WTC11 (cell line): ENCODE measurements at regions not wholly inside any gene's neighbourhood (a gene's known extent, or its start where the extent isn't known, plus 50 kb on each side); places are given as distances from the start of the nearest gene placed in this dataset.

Source experiments
- ATAC-seq: fragments of 200-7000 bp; cut with Tn5 transposase; 2 replicates; pipeline ENCODE4 v1.10.0; 2021; ENCODE audit warnings: mild to moderate bottlenecking, moderate library complexity
- CTCF ChIA-PET: fragments of 300-600 bp; sonication (Branson Sonifier 250); formaldehyde crosslinking; loops from one replicate; lab custom pipeline; 2021; ENCODE audit warnings: antibody characterized with exemption; lab: Charles Lee
- POLR2A ChIA-PET: fragments of 350-600 bp; sonication (Branson Sonifier 250); formaldehyde crosslinking; loops from one replicate; lab custom pipeline; 2021; ENCODE audit warnings: antibody characterized with exemption; lab: Charles Lee
- DNase-seq: peaks from one replicate; pipeline ENCODE4 v3.0.0; 2021; ENCODE audit warnings: low spot score
- H3K27ac Mint-ChIP-seq: 2 replicates; pipeline ENCODE4 v1.8.0; 2021; ENCODE audit warnings: mixed read lengths
- H3K27me3 Mint-ChIP-seq: 2 replicates; pipeline ENCODE4 v1.8.0; 2021; ENCODE audit warnings: low read depth, mild to moderate bottlenecking, moderate library complexity, mixed read lengths
- H3K36me3 Mint-ChIP-seq: 2 replicates; pipeline ENCODE4 v1.8.0; 2021; ENCODE audit warnings: mixed read lengths
- H3K4me1 Mint-ChIP-seq: 2 replicates; pipeline ENCODE4 v1.8.0; 2022; ENCODE audit warnings: mixed read lengths
- H3K4me3 Mint-ChIP-seq: 2 replicates; pipeline ENCODE4 v1.8.0; 2021; ENCODE audit warnings: mild to moderate bottlenecking, moderate library complexity, mixed read lengths
- H3K9me3 Mint-ChIP-seq: 2 replicates; pipeline ENCODE4 v1.8.0; 2021; ENCODE audit warnings: mixed read lengths
- FOXK1 ChIP-seq: sonication (generic); formaldehyde crosslinking; IDR thresholded peaks from 2 replicates; pipeline ENCODE4 v1.8.0; 2022; ENCODE audit warnings: mild to moderate bottlenecking, moderate library complexity, missing genetic modification reagents
- GRHL2 ChIP-seq: fragments of 250-450 bp; sonication (Bioruptor Pico); IDR thresholded peaks from 2 replicates; pipeline ENCODE4 v1.8.0; 2022; ENCODE audit warnings: mild to moderate bottlenecking, moderate library complexity; ENCODE audit not compliant: insufficient replicate concordance, severe bottlenecking
- GTF2I ChIP-seq: fragments of 250-450 bp; sonication (Bioruptor Pico); conservative IDR thresholded peaks from 2 replicates; pipeline ENCODE4 v1.4.0; 2021; ENCODE audit warnings: mild to moderate bottlenecking
- RELA ChIP-seq: sonication (generic); formaldehyde crosslinking; IDR thresholded peaks from 2 replicates; pipeline ENCODE4 v1.8.1; 2022; ENCODE audit warnings: missing genetic modification reagents, mild to moderate bottlenecking, borderline replicate concordance
- RORB ChIP-seq: fragments of 250-450 bp; sonication (Bioruptor Pico); IDR thresholded peaks from 2 replicates; pipeline ENCODE4 v1.9.0; 2021; ENCODE audit warnings: mild to moderate bottlenecking
- SP1 ChIP-seq: sonication (generic); formaldehyde crosslinking; conservative IDR thresholded peaks from 2 replicates; pipeline ENCODE4 v1.8.1; 2022; ENCODE audit warnings: missing genetic modification reagents
- TP53 ChIP-seq: sonication (generic); formaldehyde crosslinking; IDR thresholded peaks from 2 replicates; pipeline ENCODE4 v1.8.1; 2023; ENCODE audit warnings: mild to moderate bottlenecking, missing genetic modification reagents
- ZNF232 ChIP-seq: sonication (generic); formaldehyde crosslinking; IDR thresholded peaks from 2 replicates; pipeline ENCODE4 v1.8.0; 2022; ENCODE audit warnings: mild to moderate bottlenecking, missing genetic modification reagents
- ZNF396 ChIP-seq: fragments of 250-450 bp; sonication (Bioruptor Pico); IDR thresholded peaks from 2 replicates; pipeline ENCODE4 v1.8.0; 2021; ENCODE audit warnings: mild to moderate bottlenecking, moderate library complexity, borderline replicate concordance
- ZNF671 ChIP-seq: fragments of 250-450 bp; sonication (Bioruptor Pico); IDR thresholded peaks from 2 replicates; pipeline ENCODE4 v1.8.0; 2021; ENCODE audit warnings: mild to moderate bottlenecking
- TF ChIP-seq, protein P1 (sequence below): sonication (generic); formaldehyde crosslinking; IDR thresholded peaks from 2 replicates; pipeline ENCODE4 v1.8.0; 2022; ENCODE audit warnings: missing genetic modification reagents
- TF ChIP-seq, protein P2 (sequence below): fragments of 250-450 bp; sonication (Bioruptor Pico); IDR thresholded peaks from 2 replicates; pipeline ENCODE4 v2.1.2; 2022; ENCODE audit warnings: mild to moderate bottlenecking, moderate library complexity
- TF ChIP-seq, protein P3 (sequence below): sonication (generic); formaldehyde crosslinking; conservative IDR thresholded peaks from 2 replicates; pipeline ENCODE4 v1.8.1; 2022; ENCODE audit warnings: mild to moderate bottlenecking, missing genetic modification reagents

DNA sequence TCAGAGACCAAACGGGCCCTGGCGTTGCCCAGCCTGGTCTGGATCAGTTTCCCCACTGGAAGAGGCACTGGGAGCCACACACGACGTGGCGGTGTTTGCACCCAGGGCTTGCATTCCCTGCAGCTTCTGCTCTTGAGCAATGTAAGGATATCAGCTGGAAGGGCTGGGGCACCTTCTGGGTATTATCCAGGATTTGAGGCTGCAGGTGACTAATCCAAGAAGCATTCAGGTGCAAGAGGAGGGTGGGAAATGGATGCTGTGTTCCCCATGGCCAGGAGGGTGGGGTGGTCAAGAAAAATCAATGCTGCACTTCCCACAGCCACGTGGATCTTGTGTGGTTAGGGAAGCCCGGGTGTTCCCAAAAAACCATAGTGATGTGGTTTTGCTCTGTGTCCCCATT is 430.9 kb downstream of the IRX2 start (continued):
- TF ChIP-seq, protein P1, sequence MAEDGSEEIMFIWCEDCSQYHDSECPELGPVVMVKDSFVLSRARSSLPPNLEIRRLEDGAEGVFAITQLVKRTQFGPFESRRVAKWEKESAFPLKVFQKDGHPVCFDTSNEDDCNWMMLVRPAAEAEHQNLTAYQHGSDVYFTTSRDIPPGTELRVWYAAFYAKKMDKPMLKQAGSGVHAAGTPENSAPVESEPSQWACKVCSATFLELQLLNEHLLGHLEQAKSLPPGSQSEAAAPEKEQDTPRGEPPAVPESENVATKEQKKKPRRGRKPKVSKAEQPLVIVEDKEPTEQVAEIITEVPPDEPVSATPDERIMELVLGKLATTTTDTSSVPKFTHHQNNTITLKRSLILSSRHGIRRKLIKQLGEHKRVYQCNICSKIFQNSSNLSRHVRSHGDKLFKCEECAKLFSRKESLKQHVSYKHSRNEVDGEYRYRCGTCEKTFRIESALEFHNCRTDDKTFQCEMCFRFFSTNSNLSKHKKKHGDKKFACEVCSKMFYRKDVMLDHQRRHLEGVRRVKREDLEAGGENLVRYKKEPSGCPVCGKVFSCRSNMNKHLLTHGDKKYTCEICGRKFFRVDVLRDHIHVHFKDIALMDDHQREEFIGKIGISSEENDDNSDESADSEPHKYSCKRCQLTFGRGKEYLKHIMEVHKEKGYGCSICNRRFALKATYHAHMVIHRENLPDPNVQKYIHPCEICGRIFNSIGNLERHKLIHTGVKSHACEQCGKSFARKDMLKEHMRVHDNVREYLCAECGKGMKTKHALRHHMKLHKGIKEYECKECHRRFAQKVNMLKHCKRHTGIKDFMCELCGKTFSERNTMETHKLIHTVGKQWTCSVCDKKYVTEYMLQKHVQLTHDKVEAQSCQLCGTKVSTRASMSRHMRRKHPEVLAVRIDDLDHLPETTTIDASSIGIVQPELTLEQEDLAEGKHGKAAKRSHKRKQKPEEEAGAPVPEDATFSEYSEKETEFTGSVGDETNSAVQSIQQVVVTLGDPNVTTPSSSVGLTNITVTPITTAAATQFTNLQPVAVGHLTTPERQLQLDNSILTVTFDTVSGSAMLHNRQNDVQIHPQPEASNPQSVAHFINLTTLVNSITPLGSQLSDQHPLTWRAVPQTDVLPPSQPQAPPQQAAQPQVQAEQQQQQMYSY, result no peak
- no peak for TF ChIP-seq ZNF671 (CRISPR knock-in tag)
- no peak for TF ChIP-seq GRHL2 (CRISPR knock-in tag)
- TF ChIP-seq GTF2I (CRISPR knock-in tag), result no peak
- TF ChIP-seq, all 79 proteins: peak for 0

DNA sequence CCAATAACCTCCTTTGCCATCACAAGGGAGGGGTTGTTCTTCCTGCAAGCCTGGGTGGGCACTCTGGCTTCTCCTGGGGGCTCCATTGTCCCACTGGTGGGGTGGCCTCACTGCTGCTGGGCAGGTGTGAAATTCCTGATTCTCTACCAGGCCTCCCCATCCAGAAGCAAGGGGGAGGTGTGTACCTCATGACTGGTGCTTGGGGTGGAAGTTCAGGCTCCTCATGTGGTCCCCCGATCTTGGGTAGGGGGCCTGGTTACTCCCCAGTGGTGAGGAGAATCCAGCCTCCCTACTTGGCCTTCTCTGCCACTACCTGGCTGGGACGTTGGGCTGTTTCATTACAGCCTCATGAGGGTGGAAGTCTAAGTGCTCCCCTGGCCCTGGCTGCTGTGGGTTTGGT is 433.9 kb downstream of the IRX2 start:
- TF ChIP-seq RELA (CRISPR knock-in tag), result no peak
- TF ChIP-seq, all 79 proteins: peak for 0
- Mint-ChIP-seq H3K4me3 (no peak overlapping the region), H3K27ac (no peak overlapping the region), H3K36me3 (peaks cover 6% of the 10 kb centered on the region), H3K27me3 (no peaks in the 10 kb centered on the region; the same call in 1 of the 2 replicates), H3K9me3 (peaks cover 19% of the 10 kb centered on the region), H3K4me1 (peaks cover 3% of the 10 kb centered on the region; the same call in 1 of the 2 replicates)
- ChIA-PET POLR2A (no interaction called here), CTCF (no interaction called here)
- ATAC-seq, result no peak
- no peak for DNase-seq

DNA sequence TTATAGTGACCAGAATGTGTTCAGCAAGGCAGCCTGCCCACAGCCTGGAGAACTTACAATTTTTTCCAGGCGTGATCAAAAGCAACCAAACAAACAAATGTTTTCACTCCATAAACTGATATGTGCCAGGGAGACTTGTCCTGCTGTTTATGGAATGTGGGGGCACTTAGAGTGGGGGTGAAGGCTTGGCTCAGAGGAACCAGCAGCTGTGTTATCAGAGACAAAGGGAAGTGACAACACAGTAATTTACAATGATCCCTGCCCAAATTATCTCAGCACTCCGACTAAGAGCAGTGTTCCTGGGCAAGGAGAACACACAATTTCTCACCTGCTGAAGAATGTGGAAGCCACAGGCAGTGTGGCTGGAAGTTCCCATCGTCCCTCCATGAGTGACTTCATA is 429.1 kb upstream of the IRX4 start:
- Mint-ChIP-seq H3K27ac (no peak overlapping the region), H3K36me3 (peaks cover 6% of the 10 kb centered on the region), H3K27me3 (no peaks in the 10 kb centered on the region), H3K9me3 (peaks cover 19% of the 10 kb centered on the region), H3K4me1 (peaks cover 9% of the 10 kb centered on the region; the same call in 1 of the 2 replicates), H3K4me3 (no peak overlapping the region)
- TF ChIP-seq SP1 (CRISPR knock-in tag), result no peak
- no peak for TF ChIP-seq TP53 (CRISPR knock-in tag)
- TF ChIP-seq, protein P2, sequence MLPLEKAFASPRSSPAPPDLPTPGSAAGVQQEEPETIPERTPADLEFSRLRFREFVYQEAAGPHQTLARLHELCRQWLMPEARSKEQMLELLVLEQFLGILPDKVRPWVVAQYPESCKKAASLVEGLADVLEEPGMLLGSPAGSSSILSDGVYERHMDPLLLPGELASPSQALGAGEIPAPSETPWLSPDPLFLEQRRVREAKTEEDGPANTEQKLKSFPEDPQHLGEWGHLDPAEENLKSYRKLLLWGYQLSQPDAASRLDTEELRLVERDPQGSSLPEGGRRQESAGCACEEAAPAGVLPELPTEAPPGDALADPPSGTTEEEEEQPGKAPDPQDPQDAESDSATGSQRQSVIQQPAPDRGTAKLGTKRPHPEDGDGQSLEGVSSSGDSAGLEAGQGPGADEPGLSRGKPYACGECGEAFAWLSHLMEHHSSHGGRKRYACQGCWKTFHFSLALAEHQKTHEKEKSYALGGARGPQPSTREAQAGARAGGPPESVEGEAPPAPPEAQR (CRISPR knock-in tag), result no peak
- no peak for TF ChIP-seq ZNF396
- TF ChIP-seq, protein P3, sequence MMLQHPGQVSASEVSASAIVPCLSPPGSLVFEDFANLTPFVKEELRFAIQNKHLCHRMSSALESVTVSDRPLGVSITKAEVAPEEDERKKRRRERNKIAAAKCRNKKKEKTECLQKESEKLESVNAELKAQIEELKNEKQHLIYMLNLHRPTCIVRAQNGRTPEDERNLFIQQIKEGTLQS (CRISPR knock-in tag), result no peak
- no peak for TF ChIP-seq ZNF232
- no peak for TF ChIP-seq RORB (CRISPR knock-in tag)
- ChIA-PET POLR2A (no interaction called here), CTCF (interaction anchor here (1.5 kb wide), 1 partner anchor 104 kb away, joined by 3 read pairs; no protein-coding TSS in a partner anchor)
- ATAC-seq (no peak), DNase-seq (no peak)

DNA sequence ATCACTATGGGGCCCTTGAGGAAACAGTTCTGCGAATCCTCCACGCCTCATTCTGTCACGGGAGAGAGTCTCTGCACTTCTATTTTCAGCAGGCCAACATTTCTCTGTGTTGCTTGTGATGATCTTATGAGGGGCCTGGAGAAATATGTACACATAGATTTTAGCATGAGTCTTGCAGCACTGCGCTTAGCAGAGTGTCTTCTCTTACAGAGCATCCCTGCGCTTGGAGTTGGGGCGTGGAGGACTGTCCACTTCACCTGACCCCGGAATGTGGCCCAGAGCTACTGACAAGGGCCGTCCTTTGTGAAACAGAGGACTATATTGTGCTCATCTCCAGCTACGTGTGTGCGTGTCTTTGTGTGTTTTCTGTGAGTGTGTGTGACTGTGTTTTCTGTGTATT is 428.2 kb upstream of the IRX4 start:
- ATAC-seq (no peak), DNase-seq (no peak)
- CTCF ChIA-PET, result interaction anchor here (1.5 kb wide), 1 partner anchor 104 kb away, joined by 3 read pairs; no protein-coding TSS in a partner anchor
- Mint-ChIP-seq H3K4me1 (peaks cover 9% of the 10 kb centered on the region; the same call in 1 of the 2 replicates), H3K27ac (no peak overlapping the region), H3K9me3 (peaks cover 19% of the 10 kb centered on the region), H3K27me3 (no peaks in the 10 kb centered on the region), H3K4me3 (no peak overlapping the region), H3K36me3 (peaks cover 6% of the 10 kb centered on the region)
- POLR2A ChIA-PET, result no interaction called here
- TF ChIP-seq FOXK1 (CRISPR knock-in tag), result no peak

DNA sequence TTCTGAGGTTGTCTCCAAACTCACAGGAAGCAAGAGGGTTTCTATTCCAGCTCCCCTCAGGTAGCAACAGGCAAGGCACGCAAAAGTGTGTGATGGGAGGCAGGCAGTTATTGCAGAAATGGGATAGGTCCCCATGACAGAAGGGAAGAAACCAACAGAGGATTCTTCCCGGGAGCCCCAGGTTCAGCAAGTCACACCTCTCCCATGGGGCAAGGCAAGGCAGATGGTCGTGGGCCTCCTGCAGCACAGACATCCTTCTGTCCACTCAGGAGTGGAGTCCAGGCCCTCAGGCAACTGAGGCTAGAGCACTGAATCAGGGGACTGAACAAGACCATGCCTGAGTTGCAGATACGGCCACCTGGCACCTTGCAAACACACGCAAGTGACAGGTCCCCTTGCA is 424.9 kb upstream of the IRX4 start:
- Mint-ChIP-seq H3K4me1 (peaks cover 34% of the 10 kb centered on the region), H3K4me3 (no peak overlapping the region), H3K9me3 (no peaks in the 10 kb centered on the region), H3K36me3 (no peaks in the 10 kb centered on the region), H3K27me3 (no peaks in the 10 kb centered on the region), H3K27ac (no peak overlapping the region)
- TF ChIP-seq, protein P2 (CRISPR knock-in tag), result no peak
- no peak for DNase-seq
- POLR2A ChIA-PET, result no interaction called here
- no peak for ATAC-seq
- CTCF ChIA-PET, result no interaction called here
